ENCODE measurements at regions not wholly inside any gene's neighbourhood (a gene's known extent, or its start where the extent isn't known, plus 50 kb on each side); places are given as distances from the start of the nearest gene placed in this dataset.

DNA sequence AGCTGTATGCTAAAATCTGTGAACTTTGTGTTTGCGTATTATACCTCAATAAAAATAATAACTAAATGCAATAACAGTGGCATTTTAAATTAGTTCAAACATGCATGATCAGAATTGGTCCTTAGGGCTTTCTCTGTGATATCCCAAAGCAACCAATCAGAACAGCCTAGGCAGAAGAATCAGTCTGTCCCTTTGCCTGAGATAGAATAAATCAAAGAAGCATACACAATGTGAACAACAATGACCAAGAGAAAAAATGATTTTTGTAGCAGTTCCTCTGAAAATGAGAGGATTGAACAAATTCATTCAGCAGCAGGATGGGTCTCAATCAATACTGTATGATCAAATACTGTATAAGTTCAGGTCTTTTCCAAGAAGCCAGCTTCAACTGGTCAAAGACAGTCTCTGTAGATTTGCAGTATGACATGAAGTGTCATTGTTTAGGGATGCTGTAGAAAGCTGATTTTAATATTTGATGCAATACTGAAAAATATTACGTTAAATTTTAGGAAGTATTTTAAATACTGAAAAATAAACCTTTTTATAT is 1071.6 kb downstream of the AGBL1 start:
- no peak for TF ChIP-seq CTCF (conservative IDR thresholded peaks at IDR 0.05 in 1 of 2, IDR thresholded peaks at IDR 0.05 in 1 of 2; ENCODE audit: low read depth in 1 of 2, low read length in 2 of 2)
- TF ChIP-seq EZH2 (IDR thresholded peaks at IDR 0.05; ENCODE audit: low read length, missing control alignments) = no peak
